ENCODE measurements at regions not wholly inside any gene's neighbourhood (a gene's known extent, or its start where the extent isn't known, plus 50 kb on each side); places are given as distances from the start of the nearest gene placed in this dataset.
A peak's percentile ranks its signal among the peaks of the same experiment; 100 is the strongest.

DNA sequence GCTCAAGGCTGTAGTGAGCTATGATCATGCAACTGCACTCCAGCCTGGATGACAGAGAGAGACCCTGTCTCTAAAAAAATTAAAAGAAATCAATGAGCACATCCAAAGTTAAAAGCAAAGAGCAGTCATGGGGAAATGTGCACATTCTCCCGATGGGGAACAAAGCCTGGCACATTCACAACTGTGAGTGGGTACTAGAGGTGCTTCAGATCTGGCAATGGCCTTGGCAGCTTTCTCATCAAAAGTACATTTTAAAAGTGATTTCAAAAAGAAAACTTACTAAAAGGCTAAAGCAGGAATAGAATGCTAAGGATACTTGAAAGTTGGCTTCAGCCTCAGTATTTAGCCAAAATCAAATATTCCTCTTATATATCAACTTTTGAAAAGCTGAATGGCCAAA is 145.9 kb upstream of the MAOA start:
- peaks cover 44% of the 10 kb centered on the region for H3K27me3 ChIP-seq (replicated peaks; ENCODE audit: control insufficient read depth, insufficient read depth, low read length)
- H3K4me3 ChIP-seq (ENCODE audit: low read length) = no peak overlapping the region
- peaks cover 8% of the 10 kb centered on the region for H3K9me3 ChIP-seq (ENCODE audit: control insufficient read depth, low read length)
- no peak overlapping the region for H3K9ac ChIP-seq (ENCODE audit: low read length)
- no peak for DNase-seq (ENCODE audit: low read depth)
- no peaks in the 10 kb centered on the region for H3K4me1 ChIP-seq (ENCODE audit: control insufficient read depth, insufficient read depth, low read length)
- no peaks in the 10 kb centered on the region for H3K36me3 ChIP-seq (ENCODE audit: control insufficient read depth, insufficient read depth, low read length, severe bottlenecking)

DNA sequence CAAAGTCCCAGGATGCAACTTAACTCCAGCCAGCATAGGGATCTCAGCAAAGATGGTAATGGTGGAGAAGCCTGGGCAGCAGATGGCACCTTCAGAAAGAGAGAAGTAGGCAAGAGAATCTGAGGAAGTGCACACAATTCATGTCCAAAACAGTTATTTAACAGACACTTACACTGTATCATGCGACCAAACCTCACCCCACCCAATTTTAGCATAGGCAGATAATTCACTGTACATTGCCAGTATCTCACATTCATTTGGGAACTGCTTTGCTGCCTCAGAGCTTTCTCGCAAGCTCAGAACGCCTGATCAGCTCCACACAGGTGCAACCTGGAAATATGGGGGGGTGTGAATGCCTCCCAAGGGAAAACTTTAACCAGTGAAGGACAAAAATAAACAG is 143.0 kb upstream of the MAOA start:
- Histone ChIP-seq H3K27me3 (replicated peaks; ENCODE audit: control insufficient read depth, insufficient read depth, low read length) (peaks cover 45% of the 10 kb centered on the region), H3K9ac (ENCODE audit: low read length) (no peak overlapping the region), H3K4me1 (ENCODE audit: control insufficient read depth, insufficient read depth, low read length) (no peaks in the 10 kb centered on the region), H3K9me3 (ENCODE audit: control insufficient read depth, low read length) (peaks cover 12% of the 10 kb centered on the region), H3K36me3 (ENCODE audit: control insufficient read depth, insufficient read depth, low read length, severe bottlenecking) (no peaks in the 10 kb centered on the region), H3K4me3 (ENCODE audit: low read length) (no peak overlapping the region)
- no peak for DNase-seq (ENCODE audit: low read depth)

DNA sequence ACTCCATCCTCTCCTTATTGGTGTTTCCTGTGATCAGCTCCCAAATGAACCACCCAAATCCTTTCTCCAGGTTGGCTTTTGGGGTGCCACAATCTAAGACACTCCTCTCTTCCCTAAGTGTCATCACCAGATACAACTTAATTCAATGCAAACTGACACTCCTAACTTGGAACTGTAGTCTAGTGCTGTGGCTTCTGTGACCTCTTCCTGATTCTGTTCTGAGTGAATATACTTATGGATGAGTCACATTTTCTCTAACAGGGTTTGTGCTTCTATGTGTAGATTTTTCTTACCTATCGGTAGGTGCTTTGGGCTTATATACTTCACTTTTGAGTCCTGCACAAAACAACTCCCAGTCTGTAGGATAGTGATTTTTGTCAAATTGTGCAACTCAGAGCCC is 141.3 kb upstream of the MAOA start:
- H3K9me3 ChIP-seq (ENCODE audit: control insufficient read depth, low read length) = peaks cover 13% of the 10 kb centered on the region
- no peaks in the 10 kb centered on the region for H3K36me3 ChIP-seq (ENCODE audit: control insufficient read depth, insufficient read depth, low read length, severe bottlenecking)
- no peak overlapping the region for H3K9ac ChIP-seq (ENCODE audit: low read length)
- H3K27me3 ChIP-seq (replicated peaks; ENCODE audit: control insufficient read depth, insufficient read depth, low read length) = peaks cover 51% of the 10 kb centered on the region
- no peaks in the 10 kb centered on the region for H3K4me1 ChIP-seq (ENCODE audit: control insufficient read depth, insufficient read depth, low read length)
- H3K4me3 ChIP-seq (ENCODE audit: low read length) = no peak overlapping the region
- DNase-seq (ENCODE audit: low read depth) = no peak

DNA sequence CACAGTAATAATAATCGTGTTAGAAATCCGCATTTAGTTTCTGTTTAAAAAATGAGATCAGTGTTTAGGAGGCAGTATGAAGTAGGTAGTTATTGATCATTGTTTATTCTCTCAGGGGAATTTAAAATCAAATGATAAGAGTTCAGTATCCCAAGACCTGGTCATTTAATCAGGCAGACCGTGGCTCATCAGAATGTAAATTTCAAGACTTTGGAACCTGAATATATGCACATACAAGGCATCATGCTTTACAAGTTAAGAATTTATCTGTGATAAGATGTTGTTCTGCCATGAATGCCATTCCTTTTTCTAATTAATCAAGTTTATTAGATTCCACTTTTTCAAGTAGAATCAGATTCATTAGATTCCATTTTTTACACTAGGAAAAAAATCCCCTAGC is 133.5 kb upstream of the MAOA start:
- no peak for DNase-seq (ENCODE audit: low read depth)
- peaks cover 15% of the 10 kb centered on the region for H3K9me3 ChIP-seq (ENCODE audit: control insufficient read depth, low read length)
- H3K4me1 ChIP-seq (ENCODE audit: control insufficient read depth, insufficient read depth, low read length) = no peaks in the 10 kb centered on the region
- no peaks in the 10 kb centered on the region for H3K36me3 ChIP-seq (ENCODE audit: control insufficient read depth, insufficient read depth, low read length, severe bottlenecking)
- H3K4me3 ChIP-seq (ENCODE audit: low read length) = no peak overlapping the region
- peaks cover 55% of the 10 kb centered on the region for H3K27me3 ChIP-seq (replicated peaks; ENCODE audit: control insufficient read depth, insufficient read depth, low read length)
- no peak overlapping the region for H3K9ac ChIP-seq (ENCODE audit: low read length)

DNA sequence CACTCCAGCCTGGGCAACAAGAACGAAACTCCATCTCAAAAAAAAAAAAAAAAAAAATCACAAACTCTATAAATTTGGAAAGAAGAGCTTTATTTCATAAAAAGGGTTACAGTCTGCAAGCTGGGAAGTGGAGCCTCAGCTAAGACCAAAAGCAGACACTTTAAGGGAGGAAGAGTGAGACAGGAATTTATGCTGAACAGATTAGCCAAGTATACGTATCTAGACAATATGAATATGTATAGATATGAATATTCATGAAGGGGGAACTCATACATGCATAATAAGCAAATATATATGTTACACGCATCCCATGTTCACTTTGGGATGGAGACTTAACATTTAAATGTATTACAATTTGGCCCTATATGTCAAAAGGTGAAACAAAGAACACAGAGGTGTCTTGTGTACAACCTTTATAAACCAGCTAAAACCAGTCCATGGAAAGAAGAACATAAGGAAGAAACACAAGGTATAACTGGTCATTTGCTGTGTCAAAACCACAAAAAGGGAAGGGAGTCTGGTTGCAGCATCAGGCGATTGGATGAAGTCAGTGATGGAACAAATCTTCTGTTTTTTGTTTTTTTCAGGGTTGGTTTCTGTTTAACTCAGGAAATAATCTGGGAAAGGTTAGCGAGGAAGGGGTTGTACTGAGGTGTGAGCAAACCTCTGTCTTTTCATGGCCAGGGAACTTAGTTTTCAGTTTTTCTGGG is 130.0 kb upstream of the MAOA start:
- Histone ChIP-seq H3K4me1 (ENCODE audit: control insufficient read depth, insufficient read depth, low read length) (no peaks in the 10 kb centered on the region), H3K27me3 (replicated peaks; ENCODE audit: control insufficient read depth, insufficient read depth, low read length) (peaks cover 41% of the 10 kb centered on the region), H3K4me3 (ENCODE audit: low read length) (no peak overlapping the region), H3K9ac (ENCODE audit: low read length) (no peak overlapping the region), H3K9me3 (ENCODE audit: control insufficient read depth, low read length) (peaks cover 19% of the 10 kb centered on the region), H3K36me3 (ENCODE audit: control insufficient read depth, insufficient read depth, low read length, severe bottlenecking) (no peaks in the 10 kb centered on the region)
- no peak for DNase-seq (ENCODE audit: low read depth)

DNA sequence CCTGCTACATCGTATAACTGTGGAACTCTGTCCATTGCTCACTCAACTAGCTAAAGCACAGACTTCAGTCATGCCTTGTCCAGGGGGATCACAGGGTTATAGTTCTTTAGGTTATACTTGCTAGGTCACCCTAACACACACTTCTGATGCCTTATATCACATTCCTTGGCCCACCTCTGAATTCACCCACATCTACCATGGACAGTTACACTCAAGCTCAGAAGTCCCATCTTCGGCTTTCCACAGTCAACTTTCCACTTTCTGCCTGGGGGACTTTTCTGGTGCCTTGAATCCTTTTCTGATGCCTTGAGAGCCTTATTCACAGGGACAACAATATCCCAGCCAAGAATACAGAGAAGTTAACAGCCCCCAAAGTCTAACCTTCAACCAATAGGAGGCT is 129.2 kb upstream of the MAOA start:
- H3K9ac ChIP-seq (ENCODE audit: low read length) = no peak overlapping the region
- H3K9me3 ChIP-seq (ENCODE audit: control insufficient read depth, low read length) = peaks cover 19% of the 10 kb centered on the region
- H3K27me3 ChIP-seq (replicated peaks; ENCODE audit: control insufficient read depth, insufficient read depth, low read length) = peaks cover 43% of the 10 kb centered on the region
- no peak overlapping the region for H3K4me3 ChIP-seq (ENCODE audit: low read length)
- no peak for DNase-seq (ENCODE audit: low read depth)
- no peaks in the 10 kb centered on the region for H3K36me3 ChIP-seq (ENCODE audit: control insufficient read depth, insufficient read depth, low read length, severe bottlenecking)
- H3K4me1 ChIP-seq (ENCODE audit: control insufficient read depth, insufficient read depth, low read length) = no peaks in the 10 kb centered on the region

DNA sequence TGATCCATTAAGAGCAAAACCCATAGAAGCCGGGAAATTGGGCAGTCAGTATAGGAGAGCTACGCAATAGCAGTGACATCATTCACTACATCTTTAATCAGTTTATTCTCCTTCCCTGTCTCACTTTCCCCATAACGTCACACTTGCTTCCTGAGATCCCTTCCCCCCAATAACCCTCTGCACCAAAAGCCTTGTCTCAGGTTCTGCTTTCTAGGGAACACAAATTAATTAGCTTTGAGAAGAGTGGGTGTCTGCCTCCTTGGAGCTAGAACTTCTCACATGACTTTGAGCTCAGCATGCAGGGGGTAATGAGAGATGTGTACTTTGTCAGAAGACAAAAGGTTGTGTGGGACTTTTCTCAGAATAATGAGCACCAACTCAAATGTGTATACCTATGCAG is 128.3 kb upstream of the MAOA start:
- Histone ChIP-seq H3K4me3 (ENCODE audit: low read length) (no peak overlapping the region), H3K9me3 (ENCODE audit: control insufficient read depth, low read length) (peaks cover 19% of the 10 kb centered on the region), H3K27me3 (replicated peaks; ENCODE audit: control insufficient read depth, insufficient read depth, low read length) (peaks cover 44% of the 10 kb centered on the region), H3K4me1 (ENCODE audit: control insufficient read depth, insufficient read depth, low read length) (no peaks in the 10 kb centered on the region), H3K9ac (ENCODE audit: low read length) (no peak overlapping the region), H3K36me3 (ENCODE audit: control insufficient read depth, insufficient read depth, low read length, severe bottlenecking) (no peaks in the 10 kb centered on the region)
- no peak for DNase-seq (ENCODE audit: low read depth)

DNA sequence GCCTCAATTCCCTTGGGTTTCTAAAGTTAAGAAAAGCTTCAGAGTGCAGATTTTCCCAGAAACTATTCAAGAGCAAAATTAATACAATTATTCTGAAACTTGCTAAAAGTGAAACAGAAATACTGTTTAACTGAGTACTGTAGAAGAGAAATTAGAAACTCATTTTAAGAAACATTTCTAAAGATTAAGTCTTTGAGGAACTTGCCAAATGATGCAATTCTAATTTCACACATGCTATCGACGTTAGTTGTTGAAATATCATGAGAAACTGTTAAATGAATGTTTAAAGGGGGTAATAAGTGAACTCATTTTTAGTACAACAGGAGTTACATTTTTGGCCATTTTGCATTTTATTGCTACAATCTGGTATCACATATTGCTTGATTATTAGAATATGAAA is 125.3 kb upstream of the MAOA start:
- no peak for DNase-seq (ENCODE audit: low read depth)
- Histone ChIP-seq H3K27me3 (replicated peaks; ENCODE audit: control insufficient read depth, insufficient read depth, low read length) (peaks cover 34% of the 10 kb centered on the region), H3K4me1 (ENCODE audit: control insufficient read depth, insufficient read depth, low read length) (no peaks in the 10 kb centered on the region), H3K9me3 (ENCODE audit: control insufficient read depth, low read length) (peaks cover 26% of the 10 kb centered on the region), H3K36me3 (ENCODE audit: control insufficient read depth, insufficient read depth, low read length, severe bottlenecking) (no peaks in the 10 kb centered on the region), H3K4me3 (ENCODE audit: low read length) (no peak overlapping the region), H3K9ac (ENCODE audit: low read length) (no peak overlapping the region)

DNA sequence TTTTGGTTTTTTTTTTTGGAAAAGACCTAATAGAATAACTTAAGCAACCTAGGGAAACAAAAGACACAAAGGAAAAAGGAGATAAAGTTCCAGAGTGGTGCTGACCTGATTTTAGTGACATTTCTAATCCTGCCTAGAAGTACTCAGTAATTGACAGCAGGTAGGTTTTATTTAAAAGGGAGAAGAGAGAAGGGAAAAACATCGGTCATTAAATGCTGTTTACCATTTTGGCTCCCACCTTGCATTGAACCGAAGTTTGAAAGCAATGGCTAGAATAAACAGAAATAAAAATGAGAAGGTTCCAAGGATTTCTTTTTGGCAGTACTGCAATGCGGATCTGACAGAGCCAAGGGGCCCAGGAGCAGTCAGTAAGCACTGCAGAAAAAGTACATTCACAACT is 115.8 kb upstream of the MAOA start:
- Histone ChIP-seq H3K4me3 (ENCODE audit: low read length) (no peak overlapping the region), H3K9me3 (ENCODE audit: control insufficient read depth, low read length) (peaks cover 7% of the 10 kb centered on the region), H3K27me3 (replicated peaks; ENCODE audit: control insufficient read depth, insufficient read depth, low read length) (peaks cover 22% of the 10 kb centered on the region), H3K4me1 (ENCODE audit: control insufficient read depth, insufficient read depth, low read length) (no peaks in the 10 kb centered on the region), H3K9ac (ENCODE audit: low read length) (no peak overlapping the region), H3K36me3 (ENCODE audit: control insufficient read depth, insufficient read depth, low read length, severe bottlenecking) (no peaks in the 10 kb centered on the region)
- DNase-seq (ENCODE audit: low read depth) = no peak

DNA sequence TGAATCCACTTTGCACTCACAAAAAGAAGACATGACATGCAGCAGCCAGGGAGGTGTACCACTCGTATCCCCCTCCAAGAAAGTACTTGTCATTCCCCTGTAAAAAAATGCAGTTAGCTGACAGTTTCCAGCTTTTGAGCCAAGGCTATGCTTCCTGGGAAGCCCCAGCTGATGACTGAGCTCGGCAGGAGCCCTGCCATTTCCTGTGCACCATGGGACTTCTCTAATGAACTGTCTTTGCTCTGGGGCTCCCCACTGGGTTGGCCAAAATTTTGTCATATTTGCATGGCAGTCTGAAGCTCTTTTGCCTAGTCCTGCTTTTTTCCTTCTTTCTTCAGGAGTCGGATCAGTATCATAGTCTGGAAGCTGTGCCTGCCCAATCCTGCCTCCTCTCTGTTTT is 104.5 kb upstream of the MAOA start:
- Histone ChIP-seq H3K36me3 (ENCODE audit: control insufficient read depth, insufficient read depth, low read length, severe bottlenecking) (no peaks in the 10 kb centered on the region), H3K4me1 (ENCODE audit: control insufficient read depth, insufficient read depth, low read length) (peaks cover 6% of the 10 kb centered on the region), H3K27me3 (replicated peaks; ENCODE audit: control insufficient read depth, insufficient read depth, low read length) (peaks cover 21% of the 10 kb centered on the region), H3K4me3 (ENCODE audit: low read length) (peak overlapping the region; percentile 19), H3K9ac (ENCODE audit: low read length) (no peak overlapping the region), H3K9me3 (ENCODE audit: control insufficient read depth, low read length) (peaks cover 5% of the 10 kb centered on the region)
- DNase-seq (ENCODE audit: low read depth) = no peak

DNA sequence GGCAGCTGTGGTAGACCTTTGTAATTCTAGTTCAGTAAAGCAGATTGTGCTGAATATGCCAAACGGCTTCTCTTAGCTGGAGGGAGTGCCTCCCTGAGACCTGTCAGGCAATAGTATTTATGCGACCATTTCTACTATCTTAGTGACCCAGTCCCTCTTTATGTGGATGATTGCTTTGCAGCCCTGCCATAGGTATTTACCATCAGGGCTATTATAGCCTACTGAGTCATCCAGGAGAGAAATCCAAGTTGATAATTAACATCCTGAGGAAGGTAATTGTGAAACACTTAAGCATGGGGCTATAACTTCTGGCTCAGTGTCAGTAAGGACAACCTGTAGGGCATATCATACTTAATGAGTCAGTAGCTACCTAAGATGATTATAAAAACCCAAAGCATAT is 103.9 kb upstream of the MAOA start:
- no peak for DNase-seq (ENCODE audit: low read depth)
- H3K4me1 ChIP-seq (ENCODE audit: control insufficient read depth, insufficient read depth, low read length) = peaks cover 6% of the 10 kb centered on the region
- H3K36me3 ChIP-seq (ENCODE audit: control insufficient read depth, insufficient read depth, low read length, severe bottlenecking) = no peaks in the 10 kb centered on the region
- peak overlapping the region; percentile 19 for H3K4me3 ChIP-seq (ENCODE audit: low read length)
- H3K27me3 ChIP-seq (replicated peaks; ENCODE audit: control insufficient read depth, insufficient read depth, low read length) = peaks cover 25% of the 10 kb centered on the region
- no peak overlapping the region for H3K9ac ChIP-seq (ENCODE audit: low read length)
- peaks cover 5% of the 10 kb centered on the region for H3K9me3 ChIP-seq (ENCODE audit: control insufficient read depth, low read length)

DNA sequence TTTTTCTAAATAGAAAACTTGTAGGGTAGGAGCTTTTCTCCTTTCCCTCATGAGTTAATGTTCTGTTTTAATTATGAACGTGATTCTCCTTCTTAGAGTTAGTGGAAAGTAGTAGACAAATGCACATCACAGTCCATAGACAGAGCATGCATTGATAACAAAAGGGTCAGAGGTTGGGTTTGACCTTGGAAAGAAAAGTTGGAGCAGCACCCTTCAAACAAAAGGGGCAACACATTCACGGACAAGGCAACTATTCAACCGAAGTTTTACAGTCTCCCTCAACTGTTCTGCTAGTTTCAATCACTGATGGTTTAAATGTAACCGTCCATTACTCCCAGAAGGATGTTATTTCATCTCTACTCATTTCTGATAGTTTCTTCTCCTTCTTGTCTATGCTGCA is 103.4 kb upstream of the MAOA start:
- DNase-seq (ENCODE audit: low read depth) = no peak
- no peak overlapping the region for H3K4me3 ChIP-seq (ENCODE audit: low read length)
- H3K4me1 ChIP-seq (ENCODE audit: control insufficient read depth, insufficient read depth, low read length) = peaks cover 6% of the 10 kb centered on the region

More for the DNA sequence above, 103.4 kb upstream of the MAOA start:
- H3K9me3 ChIP-seq (ENCODE audit: control insufficient read depth, low read length) = peaks cover 5% of the 10 kb centered on the region
- peaks cover 25% of the 10 kb centered on the region for H3K27me3 ChIP-seq (replicated peaks; ENCODE audit: control insufficient read depth, insufficient read depth, low read length)
- no peaks in the 10 kb centered on the region for H3K36me3 ChIP-seq (ENCODE audit: control insufficient read depth, insufficient read depth, low read length, severe bottlenecking)
- H3K9ac ChIP-seq (ENCODE audit: low read length) = no peak overlapping the region

Data from adipocyte (in vitro differentiated cells).